ENCODE measurements at regions not wholly inside any gene's neighbourhood (a gene's known extent, or its start where the extent isn't known, plus 50 kb on each side); places are given as distances from the start of the nearest gene placed in this dataset.

DNA sequence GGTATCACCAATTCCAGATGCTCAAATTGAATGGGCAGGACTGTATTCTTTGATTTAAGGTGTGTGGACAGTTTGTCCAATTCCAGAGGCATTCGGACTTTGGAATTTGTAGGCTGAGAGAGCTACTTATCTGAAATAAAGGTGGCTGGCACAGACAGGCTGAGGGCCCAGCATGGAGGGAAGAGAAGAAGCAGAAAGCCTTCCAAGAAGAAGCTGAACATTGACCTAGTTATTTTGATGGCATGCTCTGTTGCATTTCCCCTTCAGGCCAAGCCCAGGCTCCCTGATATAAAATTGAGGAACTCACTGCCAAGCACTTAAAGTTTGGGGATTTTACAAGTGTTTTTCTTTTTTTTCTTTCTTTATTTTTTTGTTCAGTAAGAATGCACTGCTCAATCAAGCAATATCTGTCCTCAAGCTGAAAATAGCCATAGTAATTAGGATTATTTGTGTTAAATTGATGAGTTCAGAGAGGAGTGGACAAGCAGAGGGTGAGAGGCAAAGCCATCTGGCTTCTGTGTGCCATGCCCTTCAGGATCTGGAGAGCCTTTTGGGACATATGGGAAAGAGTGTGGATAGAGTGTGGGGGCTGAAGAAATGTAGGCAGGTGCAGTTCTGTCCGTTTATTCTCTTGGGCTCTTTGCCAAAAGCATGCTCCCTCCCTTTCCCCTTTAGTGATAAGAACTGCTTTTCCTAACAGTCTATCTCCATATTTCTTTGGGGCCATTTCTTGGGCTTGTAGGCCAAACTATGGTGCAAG is 148.9 kb downstream of the OXSM start:
- TF ChIP-seq, protein P1, sequence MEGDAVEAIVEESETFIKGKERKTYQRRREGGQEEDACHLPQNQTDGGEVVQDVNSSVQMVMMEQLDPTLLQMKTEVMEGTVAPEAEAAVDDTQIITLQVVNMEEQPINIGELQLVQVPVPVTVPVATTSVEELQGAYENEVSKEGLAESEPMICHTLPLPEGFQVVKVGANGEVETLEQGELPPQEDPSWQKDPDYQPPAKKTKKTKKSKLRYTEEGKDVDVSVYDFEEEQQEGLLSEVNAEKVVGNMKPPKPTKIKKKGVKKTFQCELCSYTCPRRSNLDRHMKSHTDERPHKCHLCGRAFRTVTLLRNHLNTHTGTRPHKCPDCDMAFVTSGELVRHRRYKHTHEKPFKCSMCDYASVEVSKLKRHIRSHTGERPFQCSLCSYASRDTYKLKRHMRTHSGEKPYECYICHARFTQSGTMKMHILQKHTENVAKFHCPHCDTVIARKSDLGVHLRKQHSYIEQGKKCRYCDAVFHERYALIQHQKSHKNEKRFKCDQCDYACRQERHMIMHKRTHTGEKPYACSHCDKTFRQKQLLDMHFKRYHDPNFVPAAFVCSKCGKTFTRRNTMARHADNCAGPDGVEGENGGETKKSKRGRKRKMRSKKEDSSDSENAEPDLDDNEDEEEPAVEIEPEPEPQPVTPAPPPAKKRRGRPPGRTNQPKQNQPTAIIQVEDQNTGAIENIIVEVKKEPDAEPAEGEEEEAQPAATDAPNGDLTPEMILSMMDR (IDR thresholded peaks at IDR 0.05 in 8 of 11, conservative IDR thresholded peaks at IDR 0.05 in 3 of 11): no peak
- TF ChIP-seq POLR2AphosphoS5 (IDR thresholded peaks at IDR 0.05) (no peak), POLR2A (IDR thresholded peaks at IDR 0.05) (no peak)

Data from spleen (tissue), 7 donors.